OCI-LY7 (cell line): ENCODE measurements at regions not wholly inside any gene's neighbourhood (a gene's known extent, or its start where the extent isn't known, plus 50 kb on each side); places are given as distances from the start of the nearest gene placed in this dataset.

ENCODE experiments used
- EZH2phosphoT487 ChIP-seq: fragments of 200-600 bp; sonication (generic); IDR thresholded peaks from 2 replicates; pipeline ENCODE4 v1.6.1; 2018; ENCODE audit warnings: low read depth, borderline replicate concordance, mild to moderate bottlenecking, mixed run types, antibody characterized with exemption, low read length, moderate library complexity, mixed read lengths
- TF ChIP-seq, protein P1 (sequence below): fragments of 200-600 bp; sonication (generic); conservative IDR thresholded peaks from 2 replicates; pipeline ENCODE4 v1.5.1; 2014; ENCODE audit warnings: mild to moderate bottlenecking, antibody characterized with exemption, low read length, moderate library complexity, mixed read lengths

DNA sequence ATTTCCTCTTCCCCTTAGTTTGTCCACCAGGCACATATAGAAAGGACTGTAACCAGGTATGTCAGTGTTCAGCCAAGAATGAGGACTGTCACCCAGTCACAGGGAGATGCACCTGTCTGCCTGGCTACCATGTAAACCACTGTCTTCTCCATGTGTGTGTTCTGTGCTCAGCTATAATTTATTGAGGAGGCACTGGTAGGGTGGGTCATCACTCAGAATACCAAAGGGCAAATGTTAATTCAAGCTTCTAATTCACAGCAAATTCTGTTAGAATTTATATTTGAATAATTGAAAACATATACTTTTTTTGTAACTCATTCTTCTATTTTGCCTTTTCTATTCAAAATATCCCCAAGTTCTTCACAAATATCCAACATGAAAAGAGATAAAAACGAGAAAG lies 780.4 kb downstream of the MECOM start:
- TF ChIP-seq, protein P1, sequence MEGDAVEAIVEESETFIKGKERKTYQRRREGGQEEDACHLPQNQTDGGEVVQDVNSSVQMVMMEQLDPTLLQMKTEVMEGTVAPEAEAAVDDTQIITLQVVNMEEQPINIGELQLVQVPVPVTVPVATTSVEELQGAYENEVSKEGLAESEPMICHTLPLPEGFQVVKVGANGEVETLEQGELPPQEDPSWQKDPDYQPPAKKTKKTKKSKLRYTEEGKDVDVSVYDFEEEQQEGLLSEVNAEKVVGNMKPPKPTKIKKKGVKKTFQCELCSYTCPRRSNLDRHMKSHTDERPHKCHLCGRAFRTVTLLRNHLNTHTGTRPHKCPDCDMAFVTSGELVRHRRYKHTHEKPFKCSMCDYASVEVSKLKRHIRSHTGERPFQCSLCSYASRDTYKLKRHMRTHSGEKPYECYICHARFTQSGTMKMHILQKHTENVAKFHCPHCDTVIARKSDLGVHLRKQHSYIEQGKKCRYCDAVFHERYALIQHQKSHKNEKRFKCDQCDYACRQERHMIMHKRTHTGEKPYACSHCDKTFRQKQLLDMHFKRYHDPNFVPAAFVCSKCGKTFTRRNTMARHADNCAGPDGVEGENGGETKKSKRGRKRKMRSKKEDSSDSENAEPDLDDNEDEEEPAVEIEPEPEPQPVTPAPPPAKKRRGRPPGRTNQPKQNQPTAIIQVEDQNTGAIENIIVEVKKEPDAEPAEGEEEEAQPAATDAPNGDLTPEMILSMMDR = no peak
- TF ChIP-seq EZH2phosphoT487 = no peak
